Keratinocyte (primary cell): ENCODE measurements at regions not wholly inside any gene's neighbourhood (a gene's known extent, or its start where the extent isn't known, plus 50 kb on each side); places are given as distances from the start of the nearest gene placed in this dataset.

Experiments
- DNase-seq: peaks from one replicate; pipeline ENCODE4 v3.0.0-alpha.2; 2011; ENCODE audit warnings: low read depth, missing footprints, low spot score
- FAIRE-seq: peaks from 2 replicates; lab custom pipeline; 2011; peaks lifted over from hg19 to GRCh38; lab: Jason Lieb, UNC
- H2AFZ ChIP-seq: 2 replicates; pipeline ENCODE4 v1.6.0; 2012; ENCODE audit warnings: low read length, control low read depth, inconsistent platforms; ENCODE audit not compliant: control insufficient read depth
- H3K27ac ChIP-seq: 2 replicates; pipeline ENCODE4 v1.5.1; 2011; ENCODE audit warnings: low read length; ENCODE audit not compliant: control insufficient read depth, insufficient read depth
- H3K27me3 ChIP-seq: 3 replicates; pipeline ENCODE4 v1.6.0; 2011; ENCODE audit warnings: low read length; ENCODE audit not compliant: control insufficient read depth, insufficient read depth; ENCODE audit errors: extremely low read depth
- H3K36me3 ChIP-seq, 2 experiments: 2 replicates in 1 of 2; 3 replicates in 1 of 2; pipeline ENCODE4 v1.5.1; 2011; ENCODE audit warnings: low read length in 2 of 2, mild to moderate bottlenecking in 1 of 2; ENCODE audit not compliant: control insufficient read depth in 2 of 2, insufficient read depth in 2 of 2; ENCODE audit errors: extremely low read depth in 1 of 2
- H3K4me1 ChIP-seq: 3 replicates; pipeline ENCODE4 v1.5.1; 2011; ENCODE audit warnings: low read length; ENCODE audit not compliant: control insufficient read depth, insufficient read depth; ENCODE audit errors: extremely low read depth
- H3K4me2 ChIP-seq: 3 replicates; pipeline ENCODE4 v1.6.0; 2011; ENCODE audit warnings: low read depth, low read length; ENCODE audit not compliant: control insufficient read depth, insufficient read depth; ENCODE audit errors: extremely low read depth
- H3K4me3 ChIP-seq, 3 experiments: fragments of 200-600 bp in 1 of 3; sonication (generic) in 1 of 3; 2 replicates in 2 of 3; 3 replicates in 1 of 3; pipeline ENCODE4 v1.5.1; 2011 to 2016; ENCODE audit warnings: low read length in 3 of 3, mild to moderate bottlenecking in 3 of 3, control low read depth in 2 of 3, inconsistent platforms in 1 of 3, low read depth in 1 of 3, mixed read lengths in 1 of 3, mixed run types in 1 of 3, moderate library complexity in 1 of 3; ENCODE audit not compliant: control insufficient read depth in 2 of 3, insufficient read depth in 2 of 3; ENCODE audit errors: extremely low read depth in 1 of 3
- H3K79me2 ChIP-seq: 2 replicates; pipeline ENCODE4 v1.6.0; 2012; ENCODE audit warnings: low read length; ENCODE audit not compliant: control insufficient read depth, insufficient read depth
- H3K9ac ChIP-seq: 3 replicates; pipeline ENCODE4 v1.6.0; 2011; ENCODE audit warnings: low read length; ENCODE audit not compliant: control insufficient read depth, insufficient read depth; ENCODE audit errors: extremely low read depth
- H3K9me1 ChIP-seq: 3 replicates; pipeline ENCODE4 v1.6.0; 2011; ENCODE audit warnings: low read length; ENCODE audit not compliant: control insufficient read depth, insufficient read depth; ENCODE audit errors: extremely low read depth
- H3K9me3 ChIP-seq: 2 replicates; pipeline ENCODE4 v1.5.1; 2012; ENCODE audit warnings: low read depth, low read length; ENCODE audit not compliant: control insufficient read depth
- H4K20me1 ChIP-seq: 3 replicates; pipeline ENCODE4 v1.6.0; 2011; ENCODE audit warnings: low read length; ENCODE audit not compliant: control insufficient read depth, insufficient read depth; ENCODE audit errors: extremely low read depth
- CTCF ChIP-seq, 3 experiments: IDR thresholded peaks in 1 of 3; conservative IDR thresholded peaks in 1 of 3; optimal IDR thresholded peaks in 1 of 3; 2 replicates in 2 of 3; 3 replicates in 1 of 3; pipeline versions ENCODE3 to v1.5.1; 2011; ENCODE audit warnings: low read length in 3 of 3, mild to moderate bottlenecking in 3 of 3, moderate library complexity in 2 of 3, control low read depth in 1 of 3, inconsistent platforms in 1 of 3; ENCODE audit not compliant: insufficient read depth in 2 of 3; ENCODE audit errors: extremely low read depth in 1 of 3
- EZH2 ChIP-seq: IDR thresholded peaks from one replicate; pipeline ENCODE4 v1.6.1; 2012; ENCODE audit warnings: inconsistent platforms, mild to moderate bottlenecking, low read length, moderate library complexity
- dilution Hi-C: fragments of 300-500 bp; cut with MboI; formaldehyde crosslinking; loops from one replicate; pipeline ENCODE4 v1.7.0; 2020; ENCODE audit warnings: low sequenced_read_pairs; ENCODE audit not compliant: extremely low pct_ligation_motif_present

- H3K9me3 ChIP-seq: no peaks in the 10 kb centered on the region
- no peak for DNase-seq
- no peak overlapping the region for H3K27ac ChIP-seq
- dilution Hi-C loops: no loop called here
- no peak overlapping the region for H3K4me2 ChIP-seq
- H3K9me1 ChIP-seq: no peaks in the 10 kb centered on the region
- H3K27me3 ChIP-seq: no peaks in the 10 kb centered on the region
- no peak overlapping the region for H2AFZ ChIP-seq
- no peaks in the 10 kb centered on the region for H4K20me1 ChIP-seq
- H3K4me1 ChIP-seq: no peaks in the 10 kb centered on the region
- H3K79me2 ChIP-seq: no peaks in the 10 kb centered on the region
- FAIRE-seq: no peak
- H3K36me3 ChIP-seq: no peaks in the 10 kb centered on the region
- no peak overlapping the region for H3K9ac ChIP-seq
- no peak for TF ChIP-seq CTCF (optimal IDR thresholded peaks at IDR 0.05 in 1 of 3, IDR thresholded peaks at IDR 0.05 in 1 of 3, conservative IDR thresholded peaks at IDR 0.05 in 1 of 3; ENCODE audit: extremely low read depth in 1 of 3, insufficient read depth in 2 of 3, low read length in 3 of 3)
- no peak for TF ChIP-seq EZH2
- no peak overlapping the region for H3K4me3 ChIP-seq
Observed at GRCh38 chr4:79211490-79211889, 114.4 kb downstream of the NAA11 start.

- no peaks in the 10 kb centered on the region for H3K27me3 ChIP-seq
- H4K20me1 ChIP-seq: no peaks in the 10 kb centered on the region
- H3K4me2 ChIP-seq: no peak overlapping the region
- no peak for DNase-seq
- no peak for TF ChIP-seq CTCF (optimal IDR thresholded peaks at IDR 0.05 in 1 of 3, IDR thresholded peaks at IDR 0.05 in 1 of 3, conservative IDR thresholded peaks at IDR 0.05 in 1 of 3; ENCODE audit: extremely low read depth in 1 of 3, insufficient read depth in 2 of 3, low read length in 3 of 3)
- no peak for TF ChIP-seq EZH2
- H2AFZ ChIP-seq: no peak overlapping the region
- no peak overlapping the region for H3K27ac ChIP-seq
- no peak for FAIRE-seq
- no peak overlapping the region for H3K9ac ChIP-seq
- H3K9me3 ChIP-seq: no peaks in the 10 kb centered on the region
- H3K4me1 ChIP-seq: no peaks in the 10 kb centered on the region
- no peaks in the 10 kb centered on the region for H3K9me1 ChIP-seq
- dilution Hi-C loops: no loop called here
- no peaks in the 10 kb centered on the region for H3K36me3 ChIP-seq
- H3K4me3 ChIP-seq: no peak overlapping the region
- no peaks in the 10 kb centered on the region for H3K79me2 ChIP-seq
Observed at GRCh38 chr4:79210636-79211049, 115.2 kb downstream of the NAA11 start.
